ENCODE measurements at regions not wholly inside any gene's neighbourhood (a gene's known extent, or its start where the extent isn't known, plus 50 kb on each side); places are given as distances from the start of the nearest gene placed in this dataset.

DNA sequence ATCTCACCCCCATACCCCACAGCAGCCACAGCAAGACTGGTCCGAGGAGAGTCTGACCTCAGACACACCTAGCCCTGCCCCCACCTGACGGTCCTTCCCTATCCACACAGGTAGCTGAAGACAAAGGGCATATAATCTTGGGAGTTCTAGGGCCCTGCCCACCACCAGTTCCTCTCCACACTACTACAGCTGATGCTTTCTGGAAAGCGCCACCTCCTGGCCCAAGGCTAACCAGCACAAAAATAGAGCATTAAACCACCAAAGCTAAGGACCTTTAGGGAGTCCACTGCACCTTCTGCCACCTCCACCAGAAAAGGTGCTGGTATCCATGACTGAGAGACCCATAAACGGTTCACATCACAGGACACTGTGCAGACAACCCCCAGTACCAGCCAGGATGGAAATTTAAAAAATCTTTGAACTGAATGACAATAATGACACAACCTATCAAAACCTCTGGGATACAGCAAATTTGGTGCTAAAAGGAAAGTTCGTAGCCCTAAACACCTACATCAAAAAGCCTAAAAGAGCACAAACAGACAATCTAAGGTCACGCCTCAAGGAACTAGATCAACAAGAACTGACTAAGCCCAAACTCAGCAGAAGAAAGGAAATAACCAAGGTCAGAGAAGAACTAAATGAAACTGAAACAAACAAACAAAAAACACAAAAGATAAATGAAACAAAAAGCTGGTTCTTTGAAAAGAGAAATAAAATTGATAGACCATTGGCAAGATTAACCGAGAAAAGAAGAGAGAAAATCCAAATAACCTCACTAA, 122.1 kb upstream of the TPRG1 start:
- no peak for DNase-seq

DNA sequence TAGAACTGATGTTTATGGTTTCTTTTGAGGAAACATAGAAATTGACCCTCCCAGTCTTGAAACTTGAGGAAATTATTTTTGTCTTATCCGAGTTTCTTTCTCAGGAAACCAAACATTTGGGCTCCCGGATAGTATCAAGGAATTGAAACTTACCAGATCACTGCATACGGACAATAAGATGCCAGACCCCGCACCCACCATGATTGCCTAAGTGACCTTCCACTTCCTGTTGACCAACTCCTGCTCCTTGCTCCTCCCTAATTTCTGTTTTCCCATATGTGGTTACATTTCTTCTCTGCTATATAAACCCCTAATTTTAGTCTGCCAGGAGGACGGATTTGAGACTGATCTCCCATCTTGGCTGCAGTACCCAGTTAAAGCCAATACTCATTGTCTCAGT, 118.4 kb upstream of the TPRG1 start:
- DNase-seq = no peak

GRCh38 chr3:189056646-189057335, 115.0 kb upstream of the TPRG1 start:
- DNase-seq = no peak

GRCh38 chr3:189057369-189057768, 114.4 kb upstream of the TPRG1 start:
- no peak for DNase-seq

DNA sequence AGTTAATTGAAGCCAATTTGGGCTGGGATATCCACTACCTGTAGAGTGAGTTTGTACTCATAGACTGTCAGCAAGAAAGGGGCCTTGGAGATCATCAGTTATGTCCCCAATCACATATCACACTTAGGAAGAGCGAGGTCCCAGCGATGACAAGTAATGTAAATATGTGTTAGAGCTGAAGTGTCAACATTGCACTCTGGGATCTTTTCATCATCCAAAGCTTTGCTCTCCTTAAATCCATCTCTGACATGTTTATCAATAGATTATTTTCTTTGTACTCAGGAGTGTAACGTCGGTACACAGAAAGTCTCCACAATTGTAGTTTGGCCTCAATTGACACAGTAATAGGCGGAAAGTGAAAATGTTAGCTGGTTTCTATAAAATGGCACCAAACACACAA, 113.7 kb upstream of the TPRG1 start:
- DNase-seq = no peak

DNA sequence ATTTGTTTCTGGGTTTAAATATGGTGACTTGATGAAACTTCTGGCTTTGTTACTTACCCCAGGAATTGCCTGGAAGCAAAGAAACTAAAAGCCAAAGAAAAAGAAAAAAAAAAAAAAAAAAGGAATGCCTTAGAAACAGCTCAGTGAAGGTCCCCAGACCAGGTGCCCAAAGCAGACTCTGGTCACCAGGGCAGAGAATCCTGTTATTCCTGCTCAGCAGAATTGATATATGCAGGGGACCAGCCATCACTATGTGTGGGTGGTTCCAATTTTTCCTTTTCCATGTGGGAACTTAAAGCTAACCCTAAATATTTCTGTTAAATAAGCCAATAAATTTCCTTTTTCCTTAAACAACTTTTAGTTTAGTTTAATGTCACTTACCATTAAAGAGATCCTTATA, 100.8 kb upstream of the TPRG1 start:
- no peak for DNase-seq

DNA sequence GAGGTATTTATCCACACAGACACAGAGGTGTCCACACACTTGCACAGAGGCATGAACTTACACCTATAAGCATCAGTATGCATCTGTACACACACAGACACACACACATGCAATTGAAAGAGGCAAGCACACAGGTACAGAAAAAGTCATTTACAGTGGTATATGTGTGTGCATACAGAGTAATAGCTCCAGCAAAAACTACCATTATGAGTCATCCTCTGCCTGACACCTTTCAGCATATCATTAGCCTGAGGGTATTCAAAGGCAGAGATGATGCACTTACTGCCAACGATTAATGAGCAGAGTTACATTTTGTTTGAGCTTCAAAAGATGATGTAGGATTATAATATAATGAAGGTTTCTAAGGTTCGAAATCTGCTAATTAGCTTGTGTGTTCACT, 100.3 kb upstream of the TPRG1 start:
- DNase-seq = no peak

DNA sequence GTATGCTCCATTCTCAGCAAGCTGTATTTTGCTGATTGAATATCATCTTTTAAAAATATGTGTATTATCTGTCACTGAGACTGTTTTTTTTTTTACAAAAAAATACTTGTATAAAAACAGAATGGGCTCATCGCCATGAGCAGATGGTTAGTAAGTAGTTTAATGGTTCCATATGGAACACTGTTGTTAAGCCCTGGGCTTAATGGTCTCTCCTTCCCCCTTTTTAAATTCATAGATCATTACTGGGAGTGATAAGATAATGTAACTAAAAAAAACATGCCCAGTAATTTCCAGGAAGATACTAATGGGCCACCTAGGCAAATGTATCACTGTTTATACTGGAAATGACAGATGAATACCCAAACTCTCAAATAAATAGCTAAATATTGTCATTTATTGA, 95.3 kb upstream of the TPRG1 start:
- DNase-seq = no peak

DNA sequence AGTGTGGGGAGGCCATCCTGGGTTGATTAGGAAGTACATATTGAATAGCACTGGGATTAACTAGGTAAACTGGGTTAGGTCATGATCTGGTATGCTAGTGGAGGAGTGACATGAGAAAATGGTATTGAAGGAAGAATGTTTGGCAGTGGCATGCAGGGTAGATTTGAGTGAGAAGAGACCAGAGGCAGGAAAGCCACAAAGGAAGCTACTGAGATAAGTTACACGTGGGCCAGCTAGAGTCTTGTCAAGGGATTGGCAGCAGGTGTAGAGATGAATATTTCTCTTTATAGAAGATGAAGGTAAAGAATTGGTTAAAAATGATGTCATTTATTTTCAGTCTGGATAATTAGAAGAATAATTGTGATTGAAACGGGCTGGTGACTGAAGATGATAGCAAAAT, 91.0 kb upstream of the TPRG1 start:
- DNase-seq = no peak

DNA sequence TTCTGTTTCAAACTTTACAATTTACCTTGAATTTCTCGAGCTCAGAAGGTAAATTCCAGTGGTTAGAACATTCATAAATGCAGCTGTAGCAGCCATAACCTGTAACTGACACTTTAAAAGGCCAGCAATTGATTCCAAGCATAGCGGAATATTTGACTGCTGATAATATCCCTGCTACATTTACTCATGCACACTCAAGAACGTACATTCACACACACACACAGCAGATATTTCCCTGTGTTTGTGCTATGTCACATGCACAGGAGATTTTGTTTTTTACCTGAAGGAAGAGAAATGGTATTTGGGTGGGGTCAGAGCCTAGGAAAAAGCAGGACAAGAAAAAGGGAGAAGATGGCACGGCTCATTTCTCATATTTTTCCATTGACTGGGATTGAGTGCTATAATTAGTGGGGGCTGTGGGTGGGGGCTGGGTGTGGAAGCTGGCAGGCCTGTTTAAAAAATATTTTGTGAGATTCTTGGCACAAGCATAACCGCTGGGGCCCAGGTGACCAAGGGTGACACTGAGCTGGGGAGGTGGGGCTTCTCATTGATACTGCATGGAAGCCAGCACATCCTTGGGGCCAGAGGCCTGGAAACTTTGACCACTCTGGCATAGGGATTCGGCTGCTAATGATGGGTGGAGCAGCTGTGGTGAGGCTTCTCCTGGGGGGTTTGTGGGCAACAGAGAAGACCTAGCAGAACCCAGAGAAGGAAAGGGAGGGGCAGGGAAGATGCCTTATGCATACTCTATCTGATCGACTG, 88.9 kb upstream of the TPRG1 start:
- no peak for DNase-seq

DNA sequence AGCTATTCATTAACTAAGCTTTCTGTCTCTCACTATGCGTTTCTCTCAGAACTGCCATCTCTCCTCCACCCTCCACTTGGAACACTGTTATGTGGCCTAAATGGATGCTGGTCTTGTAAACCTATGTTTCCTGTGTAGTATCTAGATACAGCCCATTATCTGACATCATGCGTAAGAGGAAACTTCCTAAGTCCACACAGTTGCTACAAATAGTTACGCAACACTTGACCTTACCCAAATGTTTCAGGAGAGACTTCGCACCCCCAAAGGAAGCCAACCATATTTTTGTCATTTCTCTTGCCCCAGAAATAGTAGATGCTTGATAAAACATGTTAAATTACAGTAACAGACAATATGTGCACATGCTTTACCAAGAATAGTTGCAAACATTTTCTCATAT, 87.2 kb upstream of the TPRG1 start:
- no peak for DNase-seq

GRCh38 chr3:189092547-189092946, 79.2 kb upstream of the TPRG1 start:
- no peak for DNase-seq

DNA sequence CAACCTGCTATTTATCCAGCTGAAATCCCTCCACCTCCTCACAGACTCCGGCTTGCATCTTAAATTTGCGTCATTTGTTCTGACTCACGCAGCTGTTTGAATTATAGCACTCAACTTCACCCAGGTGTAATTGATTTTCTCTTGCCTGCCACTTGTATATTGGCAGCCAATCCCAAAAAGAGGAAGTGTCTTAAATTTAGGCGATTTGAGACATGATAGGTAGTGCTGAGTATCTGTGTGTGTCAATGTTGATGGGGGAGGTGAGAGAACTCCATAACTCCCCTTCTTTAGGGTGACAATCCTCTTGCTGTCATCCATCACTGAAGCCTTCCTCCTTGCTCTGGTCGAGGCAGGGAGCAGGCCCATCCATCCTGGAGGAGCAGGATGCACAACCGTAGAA, 77.2 kb upstream of the TPRG1 start:
- DNase-seq = no peak

DNA sequence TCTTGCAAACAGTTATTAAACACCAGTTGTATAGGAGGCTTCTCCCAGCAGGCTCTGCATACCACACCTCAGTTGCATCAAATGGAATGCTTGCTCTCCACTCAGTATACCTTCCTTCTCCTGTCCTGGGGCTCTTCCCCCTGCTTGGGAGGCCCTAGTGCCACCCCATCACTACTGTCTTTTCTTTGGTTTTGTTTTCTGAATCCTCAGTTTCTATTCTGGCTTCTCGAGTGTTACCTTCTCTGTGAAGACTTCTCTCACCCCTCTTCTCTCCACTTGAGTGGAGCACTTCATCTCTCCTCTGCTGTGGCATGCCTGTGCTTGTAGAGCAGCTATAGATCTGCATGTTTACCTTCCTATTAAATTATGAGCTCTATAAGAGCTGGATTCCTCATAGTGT, 75.7 kb upstream of the TPRG1 start:
- no peak for DNase-seq

DNA sequence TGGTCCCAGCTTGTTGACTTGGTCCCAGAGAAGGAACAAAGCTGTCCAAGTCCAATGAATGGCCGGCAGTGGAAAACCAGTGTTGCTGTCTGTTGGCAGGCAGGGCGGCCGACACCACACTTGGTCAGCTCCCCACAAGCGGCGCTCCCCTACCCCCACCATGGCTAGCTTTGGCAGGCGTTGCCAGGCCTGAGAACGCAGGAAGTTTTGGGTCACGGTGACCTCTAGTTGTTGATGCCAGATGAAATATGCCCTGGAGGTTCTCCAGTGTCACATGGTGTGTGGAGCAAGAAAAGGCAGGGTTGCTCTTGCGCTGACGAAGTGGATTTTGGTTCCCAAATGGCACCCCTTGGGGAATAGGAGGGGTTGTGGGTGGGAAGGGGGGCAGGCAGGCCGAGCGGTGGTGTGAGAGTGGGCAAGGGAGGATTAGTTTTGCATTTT, 72.7 kb upstream of the TPRG1 start:
- DNase-seq = no peak

DNA sequence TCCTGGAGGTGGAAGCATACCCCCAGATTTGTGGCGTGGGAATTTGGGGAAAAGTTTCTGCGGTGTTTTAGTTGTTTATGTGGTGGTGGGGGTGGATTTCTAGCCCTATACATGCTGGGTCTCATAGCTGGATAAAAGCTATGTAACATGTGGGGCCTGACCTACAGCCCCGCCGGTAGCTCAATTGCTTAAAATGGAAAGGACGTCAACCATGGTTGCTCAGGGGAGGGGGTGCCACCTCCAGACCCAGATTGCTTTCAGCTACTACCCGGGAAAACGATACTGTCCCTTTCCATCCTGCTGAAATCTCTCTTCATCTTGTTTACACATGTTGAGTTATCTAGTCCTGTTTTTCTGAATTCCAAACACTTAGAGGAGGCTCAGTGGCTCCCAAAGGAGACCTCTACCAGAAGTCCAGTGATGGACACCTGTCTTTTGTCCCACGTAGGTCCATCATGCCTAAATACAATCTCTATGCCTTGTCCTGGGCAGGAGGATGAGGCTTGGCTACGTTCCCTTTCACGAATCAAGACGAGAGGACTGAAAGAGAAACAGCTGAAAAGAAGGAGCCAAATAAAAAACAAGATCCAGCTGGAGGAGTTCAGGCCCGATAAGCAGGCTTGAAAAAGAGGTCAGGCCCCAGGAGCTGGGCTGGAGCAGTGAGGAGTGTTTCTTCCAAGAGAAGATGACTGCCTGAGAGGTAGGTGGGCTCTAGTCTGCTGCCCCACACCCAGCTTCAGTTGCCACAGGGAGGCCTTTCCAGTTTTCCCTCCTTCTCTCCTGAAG, 72.1 kb upstream of the TPRG1 start:
- no peak for DNase-seq

- no peak for DNase-seq
Observed at GRCh38 chr3:189100866-189101265, 70.9 kb upstream of the TPRG1 start.

GRCh38 chr3:189101594-189101993, 70.2 kb upstream of the TPRG1 start:
- no peak for DNase-seq

DNA sequence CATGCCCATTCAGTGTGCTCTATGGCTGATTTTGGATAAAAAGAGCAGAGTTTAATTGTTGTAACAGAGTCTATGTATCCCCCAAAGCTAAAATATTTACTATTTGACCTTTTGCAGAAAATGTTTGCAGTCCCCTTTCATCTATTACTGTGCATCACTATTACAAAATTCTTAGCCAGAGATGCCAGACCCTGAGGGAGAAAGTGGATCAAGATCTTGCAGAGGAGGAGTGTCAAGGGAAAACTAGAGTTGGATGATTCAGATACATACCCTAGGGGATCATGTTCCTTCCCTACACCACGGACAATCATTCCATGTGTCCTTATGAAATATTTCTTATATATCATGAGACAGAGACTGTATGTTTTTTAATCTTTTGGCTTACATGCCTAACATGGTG, 68.6 kb upstream of the TPRG1 start:
- DNase-seq = no peak

- no peak for DNase-seq
Observed at GRCh38 chr3:189108067-189108466, 63.7 kb upstream of the TPRG1 start.

DNA sequence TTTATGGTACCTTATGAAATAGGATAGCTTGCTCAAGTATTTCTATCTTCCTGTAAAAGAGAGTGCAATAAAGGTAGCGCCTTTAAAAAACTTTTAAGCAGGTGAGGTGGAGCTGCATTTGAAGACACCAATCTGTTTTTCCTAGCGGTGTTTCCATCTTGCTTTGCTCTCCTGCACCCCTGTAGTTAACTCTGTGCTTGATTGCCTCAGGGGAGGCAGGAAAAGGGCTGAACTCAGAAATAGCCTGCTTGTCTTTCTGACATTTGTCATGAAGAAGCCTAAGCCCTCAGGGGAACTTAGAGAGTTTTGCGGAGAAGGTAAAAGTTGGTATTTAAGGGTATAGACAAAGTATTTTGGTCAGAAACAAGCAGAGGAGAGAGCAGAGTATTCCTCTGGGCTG, 63.0 kb upstream of the TPRG1 start:
- no peak for DNase-seq

GRCh38 chr3:189109145-189109544, 62.6 kb upstream of the TPRG1 start:
- no peak for DNase-seq

DNA sequence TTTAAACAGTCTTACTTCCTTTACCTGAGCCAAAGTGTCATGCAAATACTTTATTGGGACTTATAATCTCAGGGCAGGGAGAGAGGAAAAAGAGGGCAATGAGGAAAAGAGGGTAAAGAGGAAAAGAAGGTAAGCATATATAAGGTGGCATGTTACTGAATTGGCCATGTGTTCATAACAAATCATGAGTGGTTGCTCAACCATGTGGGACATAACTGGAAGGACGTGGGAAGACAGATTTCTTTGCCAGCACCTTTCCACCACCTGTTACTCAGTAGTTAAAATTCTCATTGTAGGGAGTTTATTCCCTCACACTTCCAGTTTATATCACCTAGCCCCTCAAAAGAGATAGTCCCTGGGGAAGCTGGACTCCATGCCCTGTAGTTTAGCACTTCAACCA, 54.7 kb upstream of the TPRG1 start:
- no peak for DNase-seq

All from 8988T (cell line).